ENCODE measurements at regions not wholly inside any gene's neighbourhood (a gene's known extent, or its start where the extent isn't known, plus 50 kb on each side); places are given as distances from the start of the nearest gene placed in this dataset.

DNA sequence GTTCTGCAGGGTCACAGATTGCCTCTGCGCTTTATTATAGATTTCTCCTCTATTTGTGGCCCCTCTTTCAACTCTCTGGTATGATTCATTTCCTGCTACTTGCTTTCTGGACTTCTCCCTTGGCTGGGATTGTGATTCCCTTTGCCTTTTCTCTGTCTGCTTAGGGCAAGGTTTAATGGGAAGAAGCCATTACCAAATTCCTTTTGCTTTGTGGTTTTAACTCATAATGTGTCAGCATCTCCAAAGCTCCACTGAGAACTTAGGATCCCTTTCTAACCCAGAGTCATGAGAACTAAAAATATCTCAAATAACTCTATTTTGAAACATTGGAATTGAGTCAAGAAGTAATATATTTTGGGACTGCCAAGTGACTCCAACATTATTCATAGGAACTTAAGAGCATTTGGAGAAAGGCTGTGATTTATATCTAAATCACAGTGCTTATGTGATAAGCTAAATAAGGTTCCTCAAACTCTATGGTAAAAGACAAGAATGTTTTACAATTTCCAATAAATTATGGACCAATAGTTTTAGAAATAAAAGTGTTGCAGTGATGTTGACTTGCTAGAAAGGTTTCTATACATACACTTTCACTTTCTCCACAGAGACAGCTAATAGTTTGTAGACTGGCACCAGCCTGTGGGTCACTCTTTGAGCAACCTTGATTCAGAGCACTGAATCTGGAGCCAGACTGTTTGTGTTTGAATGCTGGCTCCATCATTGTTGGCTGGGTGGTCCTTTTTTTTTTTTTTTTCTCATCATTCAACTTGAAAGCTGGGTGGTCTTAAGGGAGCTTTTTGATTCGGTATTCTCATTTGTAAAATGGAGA, 93.9 kb downstream of the DACT1 start:
- H3K36me3 ChIP-seq: no peaks in the 10 kb centered on the region
- no peaks in the 10 kb centered on the region for H3K27me3 ChIP-seq
- intact Hi-C loops (cut with DNase I): no loop called here
- TF ChIP-seq EP300 (IDR thresholded peaks at IDR 0.05): no peak
- TF ChIP-seq POLR2A (IDR thresholded peaks at IDR 0.05; ENCODE audit: low read depth): no peak
- TF ChIP-seq, protein P1, sequence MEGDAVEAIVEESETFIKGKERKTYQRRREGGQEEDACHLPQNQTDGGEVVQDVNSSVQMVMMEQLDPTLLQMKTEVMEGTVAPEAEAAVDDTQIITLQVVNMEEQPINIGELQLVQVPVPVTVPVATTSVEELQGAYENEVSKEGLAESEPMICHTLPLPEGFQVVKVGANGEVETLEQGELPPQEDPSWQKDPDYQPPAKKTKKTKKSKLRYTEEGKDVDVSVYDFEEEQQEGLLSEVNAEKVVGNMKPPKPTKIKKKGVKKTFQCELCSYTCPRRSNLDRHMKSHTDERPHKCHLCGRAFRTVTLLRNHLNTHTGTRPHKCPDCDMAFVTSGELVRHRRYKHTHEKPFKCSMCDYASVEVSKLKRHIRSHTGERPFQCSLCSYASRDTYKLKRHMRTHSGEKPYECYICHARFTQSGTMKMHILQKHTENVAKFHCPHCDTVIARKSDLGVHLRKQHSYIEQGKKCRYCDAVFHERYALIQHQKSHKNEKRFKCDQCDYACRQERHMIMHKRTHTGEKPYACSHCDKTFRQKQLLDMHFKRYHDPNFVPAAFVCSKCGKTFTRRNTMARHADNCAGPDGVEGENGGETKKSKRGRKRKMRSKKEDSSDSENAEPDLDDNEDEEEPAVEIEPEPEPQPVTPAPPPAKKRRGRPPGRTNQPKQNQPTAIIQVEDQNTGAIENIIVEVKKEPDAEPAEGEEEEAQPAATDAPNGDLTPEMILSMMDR (IDR thresholded peaks at IDR 0.05): no peak
- TF ChIP-seq POLR2AphosphoS5 (IDR thresholded peaks at IDR 0.05): no peak
- no peak overlapping the region for H3K27ac ChIP-seq (replicated peaks in 1 of 4)
- 59% methylated on average over 2 of the region's 2 CpGs for WGBS
- no peaks in the 10 kb centered on the region for H3K9me3 ChIP-seq
- DNase-seq (ENCODE audit: extremely low spot score): no peak
- no peak overlapping the region for H3K4me3 ChIP-seq
- H3K4me1 ChIP-seq: peaks cover 6 to 15% (median 7%) of the 10 kb centered on the region in 4 donors

DNA sequence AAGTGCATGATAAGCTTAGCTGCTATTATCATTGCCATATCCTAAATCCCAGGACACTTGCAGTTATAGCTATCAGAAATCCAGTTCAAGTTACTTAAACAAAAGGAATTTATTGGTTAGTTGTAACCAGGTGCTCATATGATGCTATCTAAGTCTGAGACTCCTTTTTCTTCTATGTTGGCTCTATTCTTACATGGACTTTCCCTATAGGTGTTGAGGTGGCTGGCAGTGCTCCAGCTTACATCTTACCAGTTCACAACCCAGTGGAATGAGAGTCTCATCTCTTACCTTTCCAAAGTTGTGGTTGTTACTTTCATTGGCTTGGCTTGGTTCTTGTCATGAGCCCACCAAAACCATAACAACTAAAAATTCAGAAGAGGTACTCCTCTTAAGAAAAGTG, 94.6 kb downstream of the DACT1 start:
- no peaks in the 10 kb centered on the region for H3K9me3 ChIP-seq
- DNase-seq (ENCODE audit: extremely low spot score): no peak
- peaks cover 6 to 15% (median 7%) of the 10 kb centered on the region in 4 donors for H3K4me1 ChIP-seq
- no peak overlapping the region for H3K4me3 ChIP-seq
- no peaks in the 10 kb centered on the region for H3K36me3 ChIP-seq
- no peaks in the 10 kb centered on the region for H3K27me3 ChIP-seq
- TF ChIP-seq POLR2AphosphoS5 (IDR thresholded peaks at IDR 0.05) (no peak), EP300 (IDR thresholded peaks at IDR 0.05) (no peak), POLR2A (IDR thresholded peaks at IDR 0.05; ENCODE audit: low read depth) (no peak)
- TF ChIP-seq, protein P1 (IDR thresholded peaks at IDR 0.05): no peak
- no peak overlapping the region for H3K27ac ChIP-seq (replicated peaks in 1 of 4)
- intact Hi-C loops (cut with DNase I): no loop called here

DNA sequence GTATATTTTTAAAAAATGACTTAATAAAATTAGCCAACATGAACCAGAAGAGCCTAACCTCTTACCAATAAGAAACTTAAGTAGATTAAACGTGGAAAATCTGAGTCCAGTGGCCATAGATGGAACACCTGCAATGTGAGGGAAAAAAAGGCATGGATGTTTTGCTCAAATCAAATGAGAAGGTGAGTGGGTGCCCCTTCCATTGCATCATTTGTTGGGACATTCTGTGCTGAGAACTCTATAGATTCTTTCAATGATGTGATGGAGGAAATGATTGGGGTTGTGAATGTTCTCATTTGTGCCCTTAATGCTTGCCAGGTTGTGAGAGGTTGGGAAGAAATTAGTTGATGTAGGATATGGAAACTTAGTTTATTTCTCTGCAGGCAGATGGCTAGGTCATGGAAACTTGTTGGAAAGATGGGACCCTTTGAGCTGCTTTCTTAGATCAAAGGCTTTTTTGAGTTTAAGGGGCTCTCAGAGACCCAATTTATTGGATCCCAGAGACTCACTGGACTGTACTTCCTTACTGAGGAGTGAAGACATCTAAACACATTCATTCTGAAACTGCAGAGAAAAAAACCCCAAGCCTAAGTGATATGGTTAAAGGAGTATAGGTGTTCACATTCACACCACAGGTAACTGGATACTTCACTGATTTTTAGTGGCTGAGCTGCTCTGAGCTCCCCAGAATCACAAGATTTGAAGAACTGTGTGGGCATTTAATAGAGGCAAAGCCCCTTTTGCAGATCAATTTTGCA, 95.9 kb downstream of the DACT1 start:
- TF ChIP-seq POLR2AphosphoS5 (IDR thresholded peaks at IDR 0.05) (no peak), EP300 (IDR thresholded peaks at IDR 0.05) (no peak), POLR2A (IDR thresholded peaks at IDR 0.05; ENCODE audit: low read depth) (no peak)
- TF ChIP-seq, protein P1 (IDR thresholded peaks at IDR 0.05): no peak
- H3K9me3 ChIP-seq: no peaks in the 10 kb centered on the region
- no peaks in the 10 kb centered on the region for H3K27me3 ChIP-seq
- no peak for DNase-seq (ENCODE audit: extremely low spot score)
- no peak overlapping the region for H3K4me3 ChIP-seq
- intact Hi-C loops (cut with DNase I): no loop called here
- peaks cover 6 to 21% (median 8%) of the 10 kb centered on the region in 4 donors for H3K4me1 ChIP-seq
- 89% methylated on average over 1 of the region's 1 CpG for WGBS
- H3K27ac ChIP-seq (replicated peaks in 1 of 4): no peak overlapping the region
- no peaks in the 10 kb centered on the region for H3K36me3 ChIP-seq

DNA sequence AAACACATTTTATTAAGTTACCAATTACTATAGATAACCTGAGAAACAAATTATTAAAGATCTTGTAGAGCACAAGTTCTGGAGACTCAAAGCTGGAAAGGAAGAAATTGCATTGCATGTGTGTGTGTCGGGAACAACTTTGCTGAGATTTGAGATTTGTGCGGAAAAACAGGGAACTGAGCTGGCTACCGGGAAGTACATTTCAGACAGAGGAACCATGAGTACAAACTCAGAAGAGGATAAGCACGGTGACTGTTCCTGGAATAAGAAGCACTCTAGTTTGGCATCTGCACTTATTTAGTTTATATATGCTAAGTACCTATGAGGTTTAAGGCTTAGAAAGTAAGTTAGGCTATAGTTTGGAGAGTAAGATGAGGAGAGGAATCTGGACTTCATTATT, 97.8 kb downstream of the DACT1 start:
- TF ChIP-seq POLR2A (IDR thresholded peaks at IDR 0.05; ENCODE audit: low read depth) (no peak), EP300 (IDR thresholded peaks at IDR 0.05) (no peak), POLR2AphosphoS5 (IDR thresholded peaks at IDR 0.05) (no peak)
- TF ChIP-seq, protein P1 (IDR thresholded peaks at IDR 0.05): no peak
- no peak for DNase-seq (ENCODE audit: extremely low spot score)
- intact Hi-C loops (cut with DNase I): no loop called here
- Histone ChIP-seq H3K9me3 (no peaks in the 10 kb centered on the region), H3K27ac (replicated peaks in 1 of 4) (no peak overlapping the region), H3K4me1 (peaks cover 4 to 36% (median 13%) of the 10 kb centered on the region in 4 donors), H3K4me3 (no peak overlapping the region), H3K27me3 (no peaks in the 10 kb centered on the region), H3K36me3 (no peaks in the 10 kb centered on the region)
- 80% methylated on average over 4 of the region's 4 CpGs for WGBS
